Limb (tissue), 2 donors: ENCODE measurements at regions not wholly inside any gene's neighbourhood (a gene's known extent, or its start where the extent isn't known, plus 50 kb on each side); places are given as distances from the start of the nearest gene placed in this dataset.

Experiments
- DNase-seq, 2 donors: peaks; one replicate each; pipeline ENCODE4 v3.0.0-alpha.2; 2016; ENCODE audit errors: extremely low spot score in 2 of 2

GRCh38 chr1:222045236-222045635, 303.3 kb upstream of the DUSP10 start:
- no peak for DNase-seq

GRCh38 chr1:222043444-222044292, 301.8 kb upstream of the DUSP10 start:
- peak; percentile 38 to 56 for DNase-seq

DNA sequence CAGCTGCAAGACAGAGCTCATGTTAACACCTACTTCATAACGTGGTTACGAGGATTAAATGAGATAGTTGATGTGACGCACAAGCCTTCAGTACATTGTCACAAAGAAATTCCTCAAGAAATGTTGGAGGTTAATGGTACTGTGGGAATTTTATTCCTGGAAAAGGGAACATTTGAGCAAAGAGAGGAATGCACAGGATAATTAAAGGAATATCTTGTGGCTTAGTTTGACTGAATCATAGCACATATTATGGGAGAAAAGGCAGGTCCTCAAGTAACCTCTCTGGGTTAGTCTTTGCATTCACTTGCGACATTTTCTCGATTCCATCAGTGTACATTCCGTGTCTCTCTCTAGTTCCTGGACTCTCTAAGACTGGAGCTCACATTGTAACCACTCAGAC, 300.2 kb upstream of the DUSP10 start:
- no peak for DNase-seq

DNA sequence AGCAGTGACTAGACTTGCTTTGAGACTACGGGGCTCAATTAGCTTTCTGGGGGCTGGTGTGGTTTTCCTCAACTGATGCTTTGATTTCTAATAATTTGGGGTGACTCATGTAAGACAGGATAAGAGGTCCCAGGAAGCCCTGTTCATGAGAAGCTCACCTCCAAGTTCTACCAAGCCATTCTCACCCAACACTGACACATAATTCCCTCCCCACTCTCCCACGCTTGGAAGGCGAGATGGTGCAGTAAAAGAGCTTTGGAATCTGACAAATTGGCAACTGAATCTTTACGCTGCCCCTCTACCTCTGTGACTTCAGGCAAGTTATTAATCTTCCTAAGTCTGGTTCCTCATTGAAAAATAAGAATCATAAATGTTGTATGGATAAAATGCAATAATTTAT, 299.1 kb upstream of the DUSP10 start:
- DNase-seq: no peak

- peak in 1 of 2 donors; percentile 65 for DNase-seq
Observed at GRCh38 chr1:222040121-222040805, 298.4 kb upstream of the DUSP10 start.

DNA sequence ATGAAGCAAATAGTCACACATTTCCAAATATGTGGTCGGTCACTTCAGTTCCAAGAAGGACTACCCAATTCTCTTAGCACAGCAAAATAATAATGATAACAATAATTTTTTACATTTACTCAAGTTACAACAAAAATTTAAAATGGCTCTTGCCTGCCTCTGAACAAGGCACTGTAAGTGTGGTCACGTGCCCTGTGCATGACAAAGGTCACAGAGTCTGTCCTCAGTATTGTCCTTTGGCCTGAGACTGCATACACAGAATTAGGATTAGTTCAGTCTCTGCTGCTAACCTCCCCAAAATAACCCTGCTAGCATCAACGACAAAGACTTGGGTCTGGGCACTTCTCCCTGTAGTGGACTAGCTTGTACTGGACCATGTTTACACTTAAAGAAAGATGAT, 297.1 kb upstream of the DUSP10 start:
- DNase-seq: no peak

DNA sequence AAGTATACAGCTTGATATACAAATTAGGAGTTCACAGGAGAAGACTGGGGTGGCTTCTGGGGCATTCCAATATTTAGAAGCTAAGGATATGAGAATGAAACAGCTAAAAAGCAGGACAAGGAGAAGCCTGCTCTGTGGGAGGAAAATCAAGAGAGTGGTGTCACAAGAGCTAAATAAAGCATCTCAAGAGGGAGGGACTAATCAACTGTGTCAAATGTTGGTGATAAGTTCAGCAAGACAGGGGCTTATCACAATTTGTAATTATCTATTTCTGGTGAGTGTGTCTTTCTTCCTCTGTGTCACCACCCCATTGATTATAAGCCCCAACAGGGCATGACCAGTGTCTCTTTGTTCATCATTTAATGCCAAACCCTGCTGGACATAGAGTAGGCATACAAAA, 295.8 kb upstream of the DUSP10 start:
- DNase-seq: no peak

DNA sequence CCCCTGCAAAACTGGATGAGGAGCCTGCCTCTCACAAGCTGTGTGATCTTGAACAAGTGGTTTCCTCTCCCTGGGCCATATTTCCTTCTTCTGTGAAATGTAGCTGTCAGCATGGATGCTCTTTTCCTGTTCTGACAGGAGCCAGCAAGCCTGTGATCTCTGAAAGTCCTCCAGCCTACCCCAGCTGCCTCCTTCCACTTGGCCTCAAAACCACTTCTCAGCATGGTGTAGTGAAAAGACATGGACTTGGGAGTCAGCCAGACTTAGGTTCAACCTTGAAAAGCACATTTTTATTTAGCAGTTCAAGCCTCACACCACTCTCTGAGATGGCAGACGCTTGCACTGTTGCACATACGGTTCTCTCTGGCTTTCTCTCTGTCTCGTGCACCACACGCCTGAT, 292.9 kb upstream of the DUSP10 start:
- DNase-seq: no peak

GRCh38 chr1:222033450-222033849, 291.6 kb upstream of the DUSP10 start:
- DNase-seq: no peak

GRCh38 chr1:222031318-222031717, 289.4 kb upstream of the DUSP10 start:
- no peak for DNase-seq

GRCh38 chr1:222028676-222029075, 286.8 kb upstream of the DUSP10 start:
- no peak for DNase-seq

DNA sequence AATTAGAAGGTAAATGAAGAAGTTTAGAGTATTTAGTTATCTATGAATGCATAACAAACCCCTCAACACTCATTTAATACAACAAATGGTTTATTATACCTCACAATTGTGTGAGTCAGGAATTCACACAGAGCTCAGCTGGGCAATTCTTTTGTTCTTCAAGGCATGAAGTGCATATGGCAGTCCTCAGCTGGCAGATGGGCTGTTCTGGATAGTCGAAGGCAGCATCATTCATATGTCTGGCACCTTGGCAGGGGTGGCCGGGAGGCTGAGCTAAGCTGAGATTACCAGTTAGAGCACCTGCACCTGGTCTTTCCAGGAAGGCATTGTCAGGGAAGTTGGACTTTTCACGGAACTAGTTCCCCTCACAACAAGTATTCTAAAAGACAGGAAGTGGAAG, 286.2 kb upstream of the DUSP10 start:
- no peak for DNase-seq

- no peak for DNase-seq
Observed at GRCh38 chr1:222026280-222026679, 284.4 kb upstream of the DUSP10 start.

DNA sequence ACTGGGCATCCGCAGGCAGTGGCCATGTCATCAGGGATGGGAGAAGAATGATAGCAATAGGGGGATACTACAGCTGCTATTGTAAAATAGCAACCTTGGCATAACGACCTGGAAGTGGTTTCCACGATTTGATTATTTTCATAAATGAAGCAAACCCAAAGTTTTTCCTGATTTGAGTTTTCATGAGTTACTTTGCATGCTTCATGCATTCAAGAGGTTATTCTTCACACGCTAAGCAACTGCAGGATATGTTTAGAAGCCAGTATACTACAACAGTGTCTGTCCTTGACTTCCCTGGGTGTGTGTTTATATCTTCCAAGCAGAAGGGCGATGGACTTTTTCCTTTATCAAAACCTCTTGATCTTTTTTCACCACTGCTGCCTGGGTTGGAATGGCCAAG, 281.1 kb upstream of the DUSP10 start:
- no peak for DNase-seq

- no peak for DNase-seq
Observed at GRCh38 chr1:222021129-222021528, 279.2 kb upstream of the DUSP10 start.

- DNase-seq: no peak
Observed at GRCh38 chr1:222020553-222020952, 278.7 kb upstream of the DUSP10 start.

- DNase-seq: no peak
Observed at GRCh38 chr1:222019029-222019428, 277.1 kb upstream of the DUSP10 start.

DNA sequence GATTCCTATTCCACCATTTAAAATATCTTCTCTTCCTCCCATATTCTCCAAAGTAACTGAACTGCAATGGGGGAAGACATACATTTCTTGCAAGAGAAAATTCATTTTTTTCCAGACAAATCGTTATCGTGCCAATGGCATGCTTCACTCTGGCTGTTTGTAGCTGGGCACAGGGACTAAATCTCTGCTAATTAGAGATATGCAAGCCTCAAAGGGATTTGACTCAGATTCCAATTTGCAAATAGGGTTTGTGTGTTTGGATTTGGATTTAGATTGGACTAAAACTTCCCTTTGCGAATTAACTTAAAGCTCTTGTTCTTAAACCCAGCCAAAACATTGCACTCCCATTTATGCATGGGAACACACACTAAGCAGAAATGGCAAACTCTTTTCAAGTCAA, 276.2 kb upstream of the DUSP10 start:
- no peak for DNase-seq

DNA sequence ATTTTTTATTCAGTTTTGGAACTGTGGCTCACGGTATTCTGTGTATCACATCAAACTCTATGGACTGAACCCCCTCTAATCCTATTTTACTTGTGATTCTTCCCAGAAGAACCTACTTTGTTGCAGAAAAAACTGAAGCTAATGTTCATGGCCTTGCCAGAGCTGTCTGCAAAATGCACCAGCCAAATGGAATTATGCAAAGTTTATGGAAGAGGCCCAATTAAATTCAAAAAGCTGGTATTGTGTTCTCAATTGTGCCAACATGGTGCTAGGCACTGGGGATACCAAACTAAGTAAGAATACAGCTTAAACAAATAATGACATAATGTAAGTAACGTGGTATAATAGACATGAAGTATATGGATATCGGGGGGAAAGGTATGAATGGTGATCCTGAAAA, 273.8 kb upstream of the DUSP10 start:
- DNase-seq: no peak

DNA sequence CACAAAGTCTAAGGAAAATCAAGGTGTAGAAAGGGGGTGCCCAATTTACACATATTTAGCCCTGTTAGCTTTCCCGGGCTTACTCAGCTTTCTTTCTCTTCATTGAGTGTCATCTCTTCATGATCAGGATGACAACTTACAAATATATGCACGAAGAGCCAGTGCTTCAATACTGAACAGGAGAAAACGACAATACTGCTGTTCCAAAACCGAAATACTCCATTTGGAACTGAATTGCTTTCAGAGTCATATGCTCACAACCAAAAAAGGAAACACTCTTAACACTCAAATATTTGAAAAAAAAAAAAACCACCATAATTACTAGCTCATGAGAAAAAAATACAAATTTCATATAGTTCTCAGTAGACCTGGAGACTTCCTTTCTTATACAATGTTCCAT, 272.1 kb upstream of the DUSP10 start:
- no peak for DNase-seq

DNA sequence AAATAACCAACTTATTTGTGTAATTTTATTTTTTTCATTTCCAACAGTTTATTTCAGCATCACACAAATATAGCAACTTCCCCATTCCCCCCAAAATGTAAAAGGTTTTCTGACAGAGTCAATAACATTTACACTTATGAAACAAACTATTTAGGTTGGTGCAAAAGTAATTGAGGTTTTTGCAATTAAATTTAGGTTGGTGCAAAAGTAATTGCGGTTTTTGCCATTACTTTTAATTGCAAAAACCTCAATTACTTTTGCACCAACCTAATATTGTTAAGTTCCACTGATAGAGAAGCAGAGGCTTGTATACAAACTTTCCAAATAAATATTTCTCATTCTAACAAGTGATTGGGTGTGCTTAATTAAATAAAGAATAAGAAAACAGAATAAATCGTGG, 270.9 kb upstream of the DUSP10 start:
- no peak for DNase-seq

- DNase-seq: no peak
Observed at GRCh38 chr1:222010306-222010705, 268.4 kb upstream of the DUSP10 start.

GRCh38 chr1:222009105-222009730, 267.3 kb upstream of the DUSP10 start:
- no peak for DNase-seq
